WTC11 (cell line): ENCODE measurements at regions not wholly inside any gene's neighbourhood (a gene's known extent, or its start where the extent isn't known, plus 50 kb on each side); places are given as distances from the start of the nearest gene placed in this dataset.

Experiments
- ATAC-seq: fragments of 200-7000 bp; cut with Tn5 transposase; 2 replicates; pipeline ENCODE4 v1.10.0; 2021; ENCODE audit warnings: mild to moderate bottlenecking, moderate library complexity
- CTCF ChIA-PET: fragments of 300-600 bp; sonication (Branson Sonifier 250); formaldehyde crosslinking; loops from one replicate; lab custom pipeline; 2021; ENCODE audit warnings: antibody characterized with exemption; lab: Charles Lee
- POLR2A ChIA-PET: fragments of 350-600 bp; sonication (Branson Sonifier 250); formaldehyde crosslinking; loops from one replicate; lab custom pipeline; 2021; ENCODE audit warnings: antibody characterized with exemption; lab: Charles Lee
- DNase-seq: peaks from one replicate; pipeline ENCODE4 v3.0.0; 2021; ENCODE audit warnings: low spot score
- H3K27ac Mint-ChIP-seq: 2 replicates; pipeline ENCODE4 v1.8.0; 2021; ENCODE audit warnings: mixed read lengths
- H3K27me3 Mint-ChIP-seq: 2 replicates; pipeline ENCODE4 v1.8.0; 2021; ENCODE audit warnings: low read depth, mild to moderate bottlenecking, moderate library complexity, mixed read lengths
- H3K36me3 Mint-ChIP-seq: 2 replicates; pipeline ENCODE4 v1.8.0; 2021; ENCODE audit warnings: mixed read lengths
- H3K4me1 Mint-ChIP-seq: 2 replicates; pipeline ENCODE4 v1.8.0; 2022; ENCODE audit warnings: mixed read lengths
- H3K4me3 Mint-ChIP-seq: 2 replicates; pipeline ENCODE4 v1.8.0; 2021; ENCODE audit warnings: mild to moderate bottlenecking, moderate library complexity, mixed read lengths
- H3K9me3 Mint-ChIP-seq: 2 replicates; pipeline ENCODE4 v1.8.0; 2021; ENCODE audit warnings: mixed read lengths
- CBFB ChIP-seq: sonication (generic); formaldehyde crosslinking; IDR thresholded peaks from 2 replicates; pipeline ENCODE4 v1.8.1; 2022; ENCODE audit warnings: mild to moderate bottlenecking, low read depth, missing genetic modification reagents
- ESRRA ChIP-seq: sonication (generic); formaldehyde crosslinking; IDR thresholded peaks from 2 replicates; pipeline ENCODE4 v1.8.1; 2022; ENCODE audit warnings: mild to moderate bottlenecking, missing genetic modification reagents, borderline replicate concordance
- ETV6 ChIP-seq: sonication (generic); formaldehyde crosslinking; IDR thresholded peaks from 2 replicates; pipeline ENCODE4 v1.8.1; 2022; ENCODE audit warnings: mild to moderate bottlenecking, missing genetic modification reagents
- GABPB1 ChIP-seq: sonication (generic); formaldehyde crosslinking; IDR thresholded peaks from 2 replicates; pipeline ENCODE4 v1.8.1; 2023; ENCODE audit warnings: mild to moderate bottlenecking, missing genetic modification reagents
- IRF2 ChIP-seq: sonication (generic); formaldehyde crosslinking; IDR thresholded peaks from 2 replicates; pipeline ENCODE4 v1.8.0; 2022; ENCODE audit warnings: low read depth, missing genetic modification reagents, borderline replicate concordance
- JUN ChIP-seq: sonication (generic); formaldehyde crosslinking; IDR thresholded peaks from 2 replicates; pipeline ENCODE4 v1.8.0; 2023; ENCODE audit warnings: mild to moderate bottlenecking, missing genetic modification reagents
- MXD4 ChIP-seq: fragments of 250-450 bp; sonication (Bioruptor Pico); IDR thresholded peaks from 2 replicates; pipeline ENCODE4 v1.8.0; 2021; ENCODE audit warnings: mild to moderate bottlenecking, moderate library complexity, borderline replicate concordance
- OVOL2 ChIP-seq: fragments of 250-450 bp; sonication (Bioruptor Pico); IDR thresholded peaks from 2 replicates; pipeline ENCODE4 v1.9.0; 2021; ENCODE audit warnings: mild to moderate bottlenecking, borderline replicate concordance
- ZNF138 ChIP-seq: sonication (generic); formaldehyde crosslinking; conservative IDR thresholded peaks from 2 replicates; pipeline ENCODE4 v1.8.1; 2022; ENCODE audit warnings: mild to moderate bottlenecking, moderate library complexity, missing genetic modification reagents
- ZNF396 ChIP-seq: fragments of 250-450 bp; sonication (Bioruptor Pico); IDR thresholded peaks from 2 replicates; pipeline ENCODE4 v1.8.0; 2021; ENCODE audit warnings: mild to moderate bottlenecking, moderate library complexity, borderline replicate concordance
- TF ChIP-seq, protein P1 (sequence below): sonication (generic); formaldehyde crosslinking; IDR thresholded peaks from 2 replicates; pipeline ENCODE4 v1.8.1; 2023; ENCODE audit warnings: mild to moderate bottlenecking, moderate library complexity, missing genetic modification reagents
- TF ChIP-seq, protein P2 (sequence below): sonication (generic); formaldehyde crosslinking; IDR thresholded peaks from 2 replicates; pipeline ENCODE4 v1.8.0; 2023; ENCODE audit warnings: missing genetic modification reagents, mild to moderate bottlenecking, borderline replicate concordance
- TF ChIP-seq, protein P3 (sequence below): sonication (generic); formaldehyde crosslinking; IDR thresholded peaks from 2 replicates; pipeline ENCODE4 v1.8.1; 2023; ENCODE audit warnings: mild to moderate bottlenecking, missing genetic modification reagents, moderate library complexity
- TF ChIP-seq, protein P4 (sequence below): sonication (generic); formaldehyde crosslinking; IDR thresholded peaks from 2 replicates; pipeline ENCODE4 v1.8.1; 2023; ENCODE audit warnings: mild to moderate bottlenecking, missing genetic modification reagents
- TF ChIP-seq, protein P5 (sequence below): sonication (generic); formaldehyde crosslinking; conservative IDR thresholded peaks from 2 replicates; pipeline ENCODE4 v1.8.1; 2023; ENCODE audit warnings: mild to moderate bottlenecking, low read depth, missing genetic modification reagents, moderate library complexity
- TF ChIP-seq, protein P6 (sequence below): sonication (generic); formaldehyde crosslinking; IDR thresholded peaks from 2 replicates; pipeline ENCODE4 v1.8.0; 2022; ENCODE audit warnings: mild to moderate bottlenecking, missing genetic modification reagents
- TF ChIP-seq, protein P7 (sequence below): fragments of 250-450 bp; sonication (Bioruptor Pico); IDR thresholded peaks from 2 replicates; pipeline ENCODE4 v1.9.0; 2021; ENCODE audit warnings: mild to moderate bottlenecking
- TF ChIP-seq, protein P8 (sequence below): fragments of 250-450 bp; sonication (Bioruptor Pico); IDR thresholded peaks from 2 replicates; pipeline ENCODE4 v1.9.0; 2021; ENCODE audit warnings: mild to moderate bottlenecking

DNA sequence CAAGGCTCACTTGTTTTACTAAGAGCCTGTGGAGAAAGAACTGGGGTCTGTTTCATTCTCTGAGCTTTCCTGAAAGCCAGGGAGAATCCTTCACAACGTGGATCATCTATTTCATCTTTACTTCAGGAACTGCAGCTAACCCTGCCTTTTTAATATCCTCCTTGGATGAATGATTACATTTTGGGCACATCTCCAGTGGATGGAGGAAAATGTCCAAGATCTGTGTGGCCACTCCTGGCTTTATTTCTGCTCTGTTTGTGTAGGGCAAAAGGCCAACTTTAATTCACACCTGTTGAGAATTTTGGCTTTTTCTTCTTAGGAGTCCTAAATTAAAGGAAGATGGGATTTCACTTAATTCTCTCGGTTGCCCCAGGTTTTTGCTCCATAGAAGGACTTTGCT, 69.5 kb upstream of the CACNA1E start:
- H3K4me1 Mint-ChIP-seq = no peaks in the 10 kb centered on the region
- ATAC-seq = no peak
- no peaks in the 10 kb centered on the region for H3K36me3 Mint-ChIP-seq
- H3K9me3 Mint-ChIP-seq = no peaks in the 10 kb centered on the region
- TF ChIP-seq, protein P1, sequence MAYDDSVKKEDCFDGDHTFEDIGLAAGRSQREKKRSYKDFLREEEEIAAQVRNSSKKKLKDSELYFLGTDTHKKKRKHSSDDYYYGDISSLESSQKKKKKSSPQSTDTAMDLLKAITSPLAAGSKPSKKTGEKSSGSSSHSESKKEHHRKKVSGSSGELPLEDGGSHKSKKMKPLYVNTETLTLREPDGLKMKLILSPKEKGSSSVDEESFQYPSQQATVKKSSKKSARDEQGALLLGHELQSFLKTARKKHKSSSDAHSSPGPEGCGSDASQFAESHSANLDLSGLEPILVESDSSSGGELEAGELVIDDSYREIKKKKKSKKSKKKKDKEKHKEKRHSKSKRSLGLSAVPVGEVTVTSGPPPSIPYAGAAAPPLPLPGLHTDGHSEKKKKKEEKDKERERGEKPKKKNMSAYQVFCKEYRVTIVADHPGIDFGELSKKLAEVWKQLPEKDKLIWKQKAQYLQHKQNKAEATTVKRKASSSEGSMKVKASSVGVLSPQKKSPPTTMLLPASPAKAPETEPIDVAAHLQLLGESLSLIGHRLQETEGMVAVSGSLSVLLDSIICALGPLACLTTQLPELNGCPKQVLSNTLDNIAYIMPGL (CRISPR knock-in tag) = no peak
- TF ChIP-seq CBFB (CRISPR knock-in tag) (no peak), ETV6 (CRISPR knock-in tag) (no peak), ZNF138 (CRISPR knock-in tag) (no peak), OVOL2 (no peak), MXD4 (CRISPR knock-in tag) (no peak), IRF2 (CRISPR knock-in tag) (no peak), JUN (CRISPR knock-in tag) (no peak), GABPB1 (CRISPR knock-in tag) (no peak), ZNF396 (CRISPR knock-in tag) (no peak), ESRRA (CRISPR knock-in tag) (no peak)
- TF ChIP-seq, protein P2, sequence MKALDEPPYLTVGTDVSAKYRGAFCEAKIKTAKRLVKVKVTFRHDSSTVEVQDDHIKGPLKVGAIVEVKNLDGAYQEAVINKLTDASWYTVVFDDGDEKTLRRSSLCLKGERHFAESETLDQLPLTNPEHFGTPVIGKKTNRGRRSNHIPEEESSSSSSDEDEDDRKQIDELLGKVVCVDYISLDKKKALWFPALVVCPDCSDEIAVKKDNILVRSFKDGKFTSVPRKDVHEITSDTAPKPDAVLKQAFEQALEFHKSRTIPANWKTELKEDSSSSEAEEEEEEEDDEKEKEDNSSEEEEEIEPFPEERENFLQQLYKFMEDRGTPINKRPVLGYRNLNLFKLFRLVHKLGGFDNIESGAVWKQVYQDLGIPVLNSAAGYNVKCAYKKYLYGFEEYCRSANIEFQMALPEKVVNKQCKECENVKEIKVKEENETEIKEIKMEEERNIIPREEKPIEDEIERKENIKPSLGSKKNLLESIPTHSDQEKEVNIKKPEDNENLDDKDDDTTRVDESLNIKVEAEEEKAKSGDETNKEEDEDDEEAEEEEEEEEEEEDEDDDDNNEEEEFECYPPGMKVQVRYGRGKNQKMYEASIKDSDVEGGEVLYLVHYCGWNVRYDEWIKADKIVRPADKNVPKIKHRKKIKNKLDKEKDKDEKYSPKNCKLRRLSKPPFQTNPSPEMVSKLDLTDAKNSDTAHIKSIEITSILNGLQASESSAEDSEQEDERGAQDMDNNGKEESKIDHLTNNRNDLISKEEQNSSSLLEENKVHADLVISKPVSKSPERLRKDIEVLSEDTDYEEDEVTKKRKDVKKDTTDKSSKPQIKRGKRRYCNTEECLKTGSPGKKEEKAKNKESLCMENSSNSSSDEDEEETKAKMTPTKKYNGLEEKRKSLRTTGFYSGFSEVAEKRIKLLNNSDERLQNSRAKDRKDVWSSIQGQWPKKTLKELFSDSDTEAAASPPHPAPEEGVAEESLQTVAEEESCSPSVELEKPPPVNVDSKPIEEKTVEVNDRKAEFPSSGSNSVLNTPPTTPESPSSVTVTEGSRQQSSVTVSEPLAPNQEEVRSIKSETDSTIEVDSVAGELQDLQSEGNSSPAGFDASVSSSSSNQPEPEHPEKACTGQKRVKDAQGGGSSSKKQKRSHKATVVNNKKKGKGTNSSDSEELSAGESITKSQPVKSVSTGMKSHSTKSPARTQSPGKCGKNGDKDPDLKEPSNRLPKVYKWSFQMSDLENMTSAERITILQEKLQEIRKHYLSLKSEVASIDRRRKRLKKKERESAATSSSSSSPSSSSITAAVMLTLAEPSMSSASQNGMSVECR (CRISPR knock-in tag) = no peak
- TF ChIP-seq, protein P3, sequence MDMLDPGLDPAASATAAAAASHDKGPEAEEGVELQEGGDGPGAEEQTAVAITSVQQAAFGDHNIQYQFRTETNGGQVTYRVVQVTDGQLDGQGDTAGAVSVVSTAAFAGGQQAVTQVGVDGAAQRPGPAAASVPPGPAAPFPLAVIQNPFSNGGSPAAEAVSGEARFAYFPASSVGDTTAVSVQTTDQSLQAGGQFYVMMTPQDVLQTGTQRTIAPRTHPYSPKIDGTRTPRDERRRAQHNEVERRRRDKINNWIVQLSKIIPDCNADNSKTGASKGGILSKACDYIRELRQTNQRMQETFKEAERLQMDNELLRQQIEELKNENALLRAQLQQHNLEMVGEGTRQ (CRISPR knock-in tag) = no peak
- TF ChIP-seq, protein P4, sequence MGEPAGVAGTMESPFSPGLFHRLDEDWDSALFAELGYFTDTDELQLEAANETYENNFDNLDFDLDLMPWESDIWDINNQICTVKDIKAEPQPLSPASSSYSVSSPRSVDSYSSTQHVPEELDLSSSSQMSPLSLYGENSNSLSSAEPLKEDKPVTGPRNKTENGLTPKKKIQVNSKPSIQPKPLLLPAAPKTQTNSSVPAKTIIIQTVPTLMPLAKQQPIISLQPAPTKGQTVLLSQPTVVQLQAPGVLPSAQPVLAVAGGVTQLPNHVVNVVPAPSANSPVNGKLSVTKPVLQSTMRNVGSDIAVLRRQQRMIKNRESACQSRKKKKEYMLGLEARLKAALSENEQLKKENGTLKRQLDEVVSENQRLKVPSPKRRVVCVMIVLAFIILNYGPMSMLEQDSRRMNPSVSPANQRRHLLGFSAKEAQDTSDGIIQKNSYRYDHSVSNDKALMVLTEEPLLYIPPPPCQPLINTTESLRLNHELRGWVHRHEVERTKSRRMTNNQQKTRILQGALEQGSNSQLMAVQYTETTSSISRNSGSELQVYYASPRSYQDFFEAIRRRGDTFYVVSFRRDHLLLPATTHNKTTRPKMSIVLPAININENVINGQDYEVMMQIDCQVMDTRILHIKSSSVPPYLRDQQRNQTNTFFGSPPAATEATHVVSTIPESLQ (CRISPR knock-in tag) = no peak
- TF ChIP-seq, protein P5, sequence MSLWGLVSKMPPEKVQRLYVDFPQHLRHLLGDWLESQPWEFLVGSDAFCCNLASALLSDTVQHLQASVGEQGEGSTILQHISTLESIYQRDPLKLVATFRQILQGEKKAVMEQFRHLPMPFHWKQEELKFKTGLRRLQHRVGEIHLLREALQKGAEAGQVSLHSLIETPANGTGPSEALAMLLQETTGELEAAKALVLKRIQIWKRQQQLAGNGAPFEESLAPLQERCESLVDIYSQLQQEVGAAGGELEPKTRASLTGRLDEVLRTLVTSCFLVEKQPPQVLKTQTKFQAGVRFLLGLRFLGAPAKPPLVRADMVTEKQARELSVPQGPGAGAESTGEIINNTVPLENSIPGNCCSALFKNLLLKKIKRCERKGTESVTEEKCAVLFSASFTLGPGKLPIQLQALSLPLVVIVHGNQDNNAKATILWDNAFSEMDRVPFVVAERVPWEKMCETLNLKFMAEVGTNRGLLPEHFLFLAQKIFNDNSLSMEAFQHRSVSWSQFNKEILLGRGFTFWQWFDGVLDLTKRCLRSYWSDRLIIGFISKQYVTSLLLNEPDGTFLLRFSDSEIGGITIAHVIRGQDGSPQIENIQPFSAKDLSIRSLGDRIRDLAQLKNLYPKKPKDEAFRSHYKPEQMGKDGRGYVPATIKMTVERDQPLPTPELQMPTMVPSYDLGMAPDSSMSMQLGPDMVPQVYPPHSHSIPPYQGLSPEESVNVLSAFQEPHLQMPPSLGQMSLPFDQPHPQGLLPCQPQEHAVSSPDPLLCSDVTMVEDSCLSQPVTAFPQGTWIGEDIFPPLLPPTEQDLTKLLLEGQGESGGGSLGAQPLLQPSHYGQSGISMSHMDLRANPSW (CRISPR knock-in tag) = no peak
- TF ChIP-seq, protein P6, sequence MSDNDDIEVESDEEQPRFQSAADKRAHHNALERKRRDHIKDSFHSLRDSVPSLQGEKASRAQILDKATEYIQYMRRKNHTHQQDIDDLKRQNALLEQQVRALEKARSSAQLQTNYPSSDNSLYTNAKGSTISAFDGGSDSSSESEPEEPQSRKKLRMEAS (CRISPR knock-in tag) = no peak
- TF ChIP-seq, protein P7, sequence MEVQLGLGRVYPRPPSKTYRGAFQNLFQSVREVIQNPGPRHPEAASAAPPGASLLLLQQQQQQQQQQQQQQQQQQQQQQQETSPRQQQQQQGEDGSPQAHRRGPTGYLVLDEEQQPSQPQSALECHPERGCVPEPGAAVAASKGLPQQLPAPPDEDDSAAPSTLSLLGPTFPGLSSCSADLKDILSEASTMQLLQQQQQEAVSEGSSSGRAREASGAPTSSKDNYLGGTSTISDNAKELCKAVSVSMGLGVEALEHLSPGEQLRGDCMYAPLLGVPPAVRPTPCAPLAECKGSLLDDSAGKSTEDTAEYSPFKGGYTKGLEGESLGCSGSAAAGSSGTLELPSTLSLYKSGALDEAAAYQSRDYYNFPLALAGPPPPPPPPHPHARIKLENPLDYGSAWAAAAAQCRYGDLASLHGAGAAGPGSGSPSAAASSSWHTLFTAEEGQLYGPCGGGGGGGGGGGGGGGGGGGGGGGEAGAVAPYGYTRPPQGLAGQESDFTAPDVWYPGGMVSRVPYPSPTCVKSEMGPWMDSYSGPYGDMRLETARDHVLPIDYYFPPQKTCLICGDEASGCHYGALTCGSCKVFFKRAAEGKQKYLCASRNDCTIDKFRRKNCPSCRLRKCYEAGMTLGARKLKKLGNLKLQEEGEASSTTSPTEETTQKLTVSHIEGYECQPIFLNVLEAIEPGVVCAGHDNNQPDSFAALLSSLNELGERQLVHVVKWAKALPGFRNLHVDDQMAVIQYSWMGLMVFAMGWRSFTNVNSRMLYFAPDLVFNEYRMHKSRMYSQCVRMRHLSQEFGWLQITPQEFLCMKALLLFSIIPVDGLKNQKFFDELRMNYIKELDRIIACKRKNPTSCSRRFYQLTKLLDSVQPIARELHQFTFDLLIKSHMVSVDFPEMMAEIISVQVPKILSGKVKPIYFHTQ (CRISPR knock-in tag) = no peak
- TF ChIP-seq, protein P8, sequence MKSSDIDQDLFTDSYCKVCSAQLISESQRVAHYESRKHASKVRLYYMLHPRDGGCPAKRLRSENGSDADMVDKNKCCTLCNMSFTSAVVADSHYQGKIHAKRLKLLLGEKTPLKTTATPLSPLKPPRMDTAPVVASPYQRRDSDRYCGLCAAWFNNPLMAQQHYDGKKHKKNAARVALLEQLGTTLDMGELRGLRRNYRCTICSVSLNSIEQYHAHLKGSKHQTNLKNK (CRISPR knock-in tag) = no peak
- no peak overlapping the region for H3K4me3 Mint-ChIP-seq
- CTCF ChIA-PET = interaction anchor here (4.6 kb wide), 1 partner anchor 11 kb away, joined by 12 read pairs; no protein-coding TSS in a partner anchor
- no peak for DNase-seq
- no peaks in the 10 kb centered on the region; the same call in 1 of the 2 replicates for H3K27me3 Mint-ChIP-seq
- POLR2A ChIA-PET = no interaction called here
- no peak overlapping the region for H3K27ac Mint-ChIP-seq
